ENCODE measurements at regions not wholly inside any gene's neighbourhood (a gene's known extent, or its start where the extent isn't known, plus 50 kb on each side); places are given as distances from the start of the nearest gene placed in this dataset.

DNA sequence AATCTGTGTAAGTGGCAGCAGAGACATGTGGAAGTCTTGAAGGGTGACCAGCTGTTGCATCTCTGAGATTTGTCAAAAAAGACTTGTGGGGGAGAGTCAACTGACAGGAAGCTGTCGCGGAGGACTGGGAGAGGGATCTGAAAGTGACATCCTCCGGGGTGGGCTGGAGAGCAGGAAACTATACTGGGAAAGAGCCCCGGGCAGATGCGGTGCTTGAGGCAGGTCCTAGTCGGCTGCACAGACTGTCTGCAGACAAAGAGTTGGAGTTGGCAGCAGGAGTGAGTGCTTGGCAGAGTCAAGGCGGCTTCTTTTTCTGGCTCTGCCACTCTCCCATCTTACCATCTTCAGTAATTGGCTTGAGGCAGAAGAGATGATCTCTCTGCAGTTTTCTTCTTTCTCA, 294.0 kb upstream of the C1orf87 start:
- no peak for TF ChIP-seq EZH2 (IDR thresholded peaks at IDR 0.05; ENCODE audit: borderline replicate concordance, insufficient read depth, low read length, poor library complexity, severe bottlenecking)
- no peak for TF ChIP-seq RAD21 (conservative IDR thresholded peaks at IDR 0.05)
